Heart left ventricle (tissue), 16 donors: ENCODE measurements at regions not wholly inside any gene's neighbourhood (a gene's known extent, or its start where the extent isn't known, plus 50 kb on each side); places are given as distances from the start of the nearest gene placed in this dataset.
"Not testable (repeated sequence)": the region's sequence is repeated elsewhere in the genome, so short reads cannot be mapped to it uniquely, and the experiment has no call there.

Experiments
- ATAC-seq, 4 donors: fragments of 200-7000 bp; cut with Tn5 transposase; one replicate each; pipeline ENCODE4 v1.9.1; 2020 to 2022; ENCODE audit warnings: moderate library complexity in 4 of 4, mild to moderate bottlenecking in 3 of 4, moderate number of reproducible peaks in 1 of 4
- DNase-seq, 5 donors: peaks; one replicate each; pipeline ENCODE4 v3.0.0-alpha.2; 2020
- H3K27ac ChIP-seq, 12 donors: fragments of 200-600 bp; sonication (generic) in 4 of 12; one replicate each; pipeline versions ENCODE4 v1.5.0 to v1.8.0; 2016 to 2022; ENCODE audit warnings: mild to moderate bottlenecking in 2 of 12
- H3K27me3 ChIP-seq, 9 donors: fragments of 200-600 bp; sonication (generic) in 2 of 9; one replicate each; pipeline versions ENCODE4 v1.5.1 to v1.8.0; 2016 to 2022; ENCODE audit warnings: mild to moderate bottlenecking in 3 of 9
- H3K36me3 ChIP-seq, 9 donors: fragments of 200-600 bp; sonication (generic) in 2 of 9; one replicate each; pipeline versions ENCODE4 v1.5.0 to v1.8.0; 2018 to 2022; ENCODE audit warnings: mild to moderate bottlenecking in 2 of 9
- H3K4me1 ChIP-seq, 12 donors: fragments of 200-600 bp; sonication (generic) in 4 of 12; one replicate each; pipeline versions ENCODE4 v1.5.0 to v1.8.0; 2016 to 2022; ENCODE audit warnings: mild to moderate bottlenecking in 3 of 12
- H3K4me3 ChIP-seq, 12 donors: fragments of 200-600 bp; sonication (generic) in 4 of 12; one replicate each; pipeline versions ENCODE4 v1.5.0 to v1.8.0; 2017 to 2022; ENCODE audit warnings: mild to moderate bottlenecking in 9 of 12, moderate library complexity in 4 of 12
- H3K9me3 ChIP-seq, 12 donors: fragments of 200-600 bp; sonication (generic) in 4 of 12; one replicate each; pipeline versions ENCODE4 v1.5.0 to v1.8.0; 2016 to 2022; ENCODE audit warnings: mild to moderate bottlenecking in 1 of 12
- POLR2A ChIP-seq, 2 donors: fragments of 450-650 bp; IDR thresholded peaks; one replicate each; pipeline ENCODE4 v1.6.1; 2017; ENCODE audit warnings: antibody characterized with exemption in 2 of 2, mild to moderate bottlenecking in 2 of 2, moderate library complexity in 2 of 2
- WGBS, 4 donors: extraction: QIAGEN DNeasy Blood & Tissue Kit in 2 of 4; methylation state at CpG; one replicate each; pipeline versions ENCODE4 v1.1.5 to v1.1.7; 2013 to 2018; 5-methylcytosine and 5-hydroxymethylcytosine counted together
- intact Hi-C, 10 donors: fragments of 100-400 bp; cut with DNase I; formaldehyde crosslinking; loops; one replicate each; pipeline versions ENCODE4 v1.11.1 to v1.14.2; 2022
- TF ChIP-seq, protein P1 (sequence below), 12 donors: fragments of 200-600 bp; sonication (generic) in 4 of 12; IDR thresholded peaks; one replicate each; pipeline versions ENCODE4 v1.5.0 to v1.8.0; 2018 to 2022; ENCODE audit warnings: antibody characterized with exemption in 12 of 12, mild to moderate bottlenecking in 5 of 12
- donor health status: ischemic (EF 13 %, LVEDD 7.1; RV severe dilation, severe dysfunction).
- donor health status: healthy with polysubstance abuse.
- donor health status: DM: no; HTN: yes; CAD: no.
- donor health status: DM: no; HTN: no; CAD: no.
- donor health status: ischemic (EF 25% LVEDD 6.9; RV normal size, moderate dysfunction).
- donor health status: ischemic (EF 25% LVEDD 5.7; RV mildly dilated, moderate dysfunction).
- donor health status: healthy.
- donor health status: DM: yes; HTN: yes; CAD: no.
- donor health status: ischemic (EF 35%, LVEDD 5.7; RV mildly dilated, moderate dysfunction).
- donor health status: nonischemic (EF 11% LVEDD 7.7; RV severe dilation, severe dysfunction).
- donor health status: DM: yes; HTN: yes; CAD: no.
- donor health status: PGD.
- donor health status: ischemic (EF 29% LVEDD 5.4; RV normal size, mild dysfunction).
- donor health status: nonischemic (EF 23%, LVEDD 6.1; RV moderate dilation, normal function).

DNA sequence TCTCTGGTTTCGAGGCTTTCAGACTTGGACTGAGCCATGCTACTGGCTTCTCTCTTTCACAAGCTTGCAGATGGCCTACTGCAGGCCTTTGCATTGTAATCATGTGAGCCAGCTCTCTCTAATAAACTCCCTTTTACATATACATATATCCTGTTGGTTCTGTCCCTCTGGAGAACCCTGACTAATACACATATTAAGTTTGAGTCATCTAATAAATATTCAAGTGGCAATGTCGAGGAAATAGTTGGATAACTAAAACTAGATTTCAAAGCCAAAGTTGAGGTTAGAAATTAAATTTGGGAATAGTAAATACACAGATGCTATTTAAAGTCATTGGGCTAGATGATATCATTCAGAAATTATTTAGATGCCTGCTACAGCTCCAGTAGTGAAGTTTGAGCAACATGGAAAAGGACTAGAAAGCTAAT is 1343.4 kb downstream of the GRIK2 start:
- H3K27me3 ChIP-seq: no peaks in the 10 kb centered on the region
- H3K4me3 ChIP-seq: no peak overlapping the region
- no peak for DNase-seq
- no peaks in the 10 kb centered on the region for H3K36me3 ChIP-seq
- no peak for ATAC-seq
- no peaks in the 10 kb centered on the region for H3K4me1 ChIP-seq
- no peak for TF ChIP-seq POLR2A (IDR thresholded peaks at IDR 0.05)
- TF ChIP-seq, protein P1, sequence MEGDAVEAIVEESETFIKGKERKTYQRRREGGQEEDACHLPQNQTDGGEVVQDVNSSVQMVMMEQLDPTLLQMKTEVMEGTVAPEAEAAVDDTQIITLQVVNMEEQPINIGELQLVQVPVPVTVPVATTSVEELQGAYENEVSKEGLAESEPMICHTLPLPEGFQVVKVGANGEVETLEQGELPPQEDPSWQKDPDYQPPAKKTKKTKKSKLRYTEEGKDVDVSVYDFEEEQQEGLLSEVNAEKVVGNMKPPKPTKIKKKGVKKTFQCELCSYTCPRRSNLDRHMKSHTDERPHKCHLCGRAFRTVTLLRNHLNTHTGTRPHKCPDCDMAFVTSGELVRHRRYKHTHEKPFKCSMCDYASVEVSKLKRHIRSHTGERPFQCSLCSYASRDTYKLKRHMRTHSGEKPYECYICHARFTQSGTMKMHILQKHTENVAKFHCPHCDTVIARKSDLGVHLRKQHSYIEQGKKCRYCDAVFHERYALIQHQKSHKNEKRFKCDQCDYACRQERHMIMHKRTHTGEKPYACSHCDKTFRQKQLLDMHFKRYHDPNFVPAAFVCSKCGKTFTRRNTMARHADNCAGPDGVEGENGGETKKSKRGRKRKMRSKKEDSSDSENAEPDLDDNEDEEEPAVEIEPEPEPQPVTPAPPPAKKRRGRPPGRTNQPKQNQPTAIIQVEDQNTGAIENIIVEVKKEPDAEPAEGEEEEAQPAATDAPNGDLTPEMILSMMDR (IDR thresholded peaks at IDR 0.05): no peak
- WGBS, 4 donors: 64 to 78% (median 75%) methylated on average over 2 of the region's 2 CpGs
- intact Hi-C loops: no loop called here
- H3K9me3 ChIP-seq: no peaks in the 10 kb centered on the region
- H3K27ac ChIP-seq: no peak overlapping the region

GRCh38 chr6:102732898-102733297 is 1339.4 kb downstream of the GRIK2 start:
- no peak overlapping the region for H3K27ac ChIP-seq
- no peaks in the 10 kb centered on the region for H3K27me3 ChIP-seq
- ATAC-seq (no peak), DNase-seq (no peak)
- peaks cover 0 to 9% (median 5%) of the 10 kb centered on the region in 12 donors for H3K9me3 ChIP-seq
- intact Hi-C loops: no loop called here
- 45 to 49% (median 47%) methylated on average over 3 of the region's 3 CpGs for WGBS, 4 donors
- no peaks in the 10 kb centered on the region for H3K36me3 ChIP-seq
- TF ChIP-seq, protein P1 (IDR thresholded peaks at IDR 0.05): no peak
- TF ChIP-seq POLR2A (IDR thresholded peaks at IDR 0.05): no peak
- H3K4me1 ChIP-seq: no peaks in the 10 kb centered on the region
- no peak overlapping the region for H3K4me3 ChIP-seq

DNA sequence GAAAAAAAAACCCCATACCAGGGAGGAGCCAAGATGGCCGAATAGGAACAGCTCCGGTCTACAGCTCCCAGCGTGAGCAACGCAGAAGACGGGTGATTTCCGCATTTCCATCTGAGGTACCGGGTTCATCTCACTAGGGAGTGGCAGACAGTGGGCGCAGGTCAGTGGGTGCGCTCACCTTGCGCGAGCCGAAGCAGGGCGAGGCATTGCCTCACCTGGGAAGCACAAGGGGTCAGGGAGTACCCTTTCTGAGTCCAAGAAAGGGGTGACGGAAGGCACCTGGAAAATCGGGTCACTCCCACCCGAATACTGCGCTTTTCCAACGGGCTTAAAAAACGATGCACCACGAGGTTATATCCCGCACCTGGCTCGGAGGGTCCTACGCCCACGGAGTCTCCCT is 1328.6 kb downstream of the GRIK2 start:
- DNase-seq, H3K36me3 ChIP-seq, ATAC-seq, H3K27ac ChIP-seq, H3K9me3 ChIP-seq, intact Hi-C loops, H3K4me3 ChIP-seq, H3K27me3 ChIP-seq, H3K4me1 ChIP-seq: not testable (repeated sequence)
- 89 to 94% (median 92%) methylated on average over 24 of the region's 24 CpGs for WGBS, 4 donors

DNA sequence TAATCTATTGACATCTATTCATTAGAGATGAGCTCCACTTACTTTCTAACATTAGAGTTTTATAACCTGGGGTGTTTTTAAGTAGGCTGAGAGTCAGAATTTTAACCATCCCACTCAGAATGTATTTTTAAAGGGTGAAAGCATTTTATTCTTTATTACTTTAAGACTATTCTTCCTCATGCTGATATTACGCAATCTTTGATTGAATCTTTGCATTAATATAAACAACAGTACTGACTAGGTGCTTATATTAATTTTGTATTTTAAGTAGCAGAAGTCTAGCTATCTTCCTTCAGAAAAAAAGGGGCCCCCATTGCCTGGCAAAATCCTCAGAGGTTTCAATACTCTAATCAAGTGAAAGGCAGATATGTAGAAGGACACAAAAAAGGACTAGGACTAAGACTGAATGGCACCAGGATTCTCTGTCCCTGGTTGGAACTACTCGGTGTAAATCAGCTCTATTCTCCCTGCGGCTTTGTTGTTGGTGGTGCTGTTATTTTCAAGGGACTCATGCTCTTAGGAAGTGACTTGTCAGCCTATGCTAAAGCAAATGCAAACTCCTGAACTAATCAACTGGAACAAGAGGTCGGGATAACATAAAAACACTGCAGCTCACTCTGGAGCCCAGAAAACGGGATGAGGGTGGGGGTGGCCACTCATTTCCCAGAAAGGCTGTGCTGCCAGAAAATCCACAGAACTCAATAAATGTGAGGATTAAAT is 1324.4 kb downstream of the GRIK2 start:
- no peak for ATAC-seq
- intact Hi-C loops: no loop called here
- 39 to 46% (median 41%) methylated on average over 5 of the region's 5 CpGs for WGBS, 4 donors
- Histone ChIP-seq H3K4me3 (no peak overlapping the region), H3K9me3 (no peaks in the 10 kb centered on the region), H3K4me1 (no peaks in the 10 kb centered on the region), H3K27ac (no peak overlapping the region), H3K36me3 (no peaks in the 10 kb centered on the region), H3K27me3 (no peaks in the 10 kb centered on the region)
- TF ChIP-seq, protein P1 (IDR thresholded peaks at IDR 0.05): no peak
- no peak for TF ChIP-seq POLR2A (IDR thresholded peaks at IDR 0.05)
- no peak for DNase-seq

DNA sequence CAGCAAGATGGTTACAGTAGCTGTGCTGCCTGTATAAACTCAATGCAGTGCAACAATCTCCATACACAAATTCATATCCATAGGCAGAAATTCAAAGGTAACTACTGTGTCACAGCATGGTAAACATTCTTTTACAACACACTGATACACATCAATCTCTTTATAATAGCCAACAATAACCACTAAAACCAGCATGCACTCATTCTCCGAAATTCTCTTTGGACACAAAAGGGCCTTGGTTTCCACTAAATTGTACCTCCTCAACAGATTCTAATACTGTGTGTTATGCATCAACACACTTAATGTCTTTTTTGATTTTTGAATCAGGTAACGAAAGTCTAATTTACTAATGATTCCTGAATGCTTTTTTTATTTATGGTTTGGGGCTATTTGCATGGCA is 1323.7 kb downstream of the GRIK2 start:
- intact Hi-C loops: no loop called here
- no peaks in the 10 kb centered on the region for H3K27me3 ChIP-seq
- 75 to 81% (median 80%) methylated on average over 2 of the region's 2 CpGs for WGBS, 4 donors
- ATAC-seq (no peak), DNase-seq (no peak)
- no peaks in the 10 kb centered on the region for H3K9me3 ChIP-seq
- H3K4me3 ChIP-seq: no peak overlapping the region
- H3K4me1 ChIP-seq: no peaks in the 10 kb centered on the region
- H3K27ac ChIP-seq: no peak overlapping the region
- H3K36me3 ChIP-seq: no peaks in the 10 kb centered on the region
- TF ChIP-seq, protein P1 (IDR thresholded peaks at IDR 0.05): no peak
- no peak for TF ChIP-seq POLR2A (IDR thresholded peaks at IDR 0.05)
